HEK293 (cell line): ENCODE measurements at regions not wholly inside any gene's neighbourhood (a gene's known extent, or its start where the extent isn't known, plus 50 kb on each side); places are given as distances from the start of the nearest gene placed in this dataset.
"Not testable (repeated sequence)": the region's sequence is repeated elsewhere in the genome, so short reads cannot be mapped to it uniquely, and the experiment has no call there.

Source experiments
- CTCF ChIA-PET: fragments of 350-600 bp; formaldehyde crosslinking; extraction: SDS; loops from one replicate; lab custom pipeline; 2021; ENCODE audit warnings: antibody characterized with exemption; lab: Yijun Ruan, JAX
- POLR2A ChIA-PET: fragments of 300-600 bp; formaldehyde crosslinking; extraction: SDS; loops from one replicate; lab custom pipeline; 2020; ENCODE audit warnings: antibody characterized with exemption, inconsistent platforms; lab: Yijun Ruan, JAX
- H3K27ac ChIP-seq: fragments of 200-500 bp; sonication (Bioruptor generic); 2 replicates; pipeline ENCODE4 v1.5.1; 2014; ENCODE audit warnings: low read depth, low read length, control low read depth, inconsistent platforms; ENCODE audit errors: extremely low read depth
- H3K36me3 ChIP-seq, 2 experiments: fragments of 200-500 bp in 1 of 2; sonication (Bioruptor generic) in 1 of 2; 1 replicate in 1 of 2; 2 replicates in 1 of 2; pipeline ENCODE4 v1.5.1; 2014 to 2017; ENCODE audit warnings: inconsistent platforms in 2 of 2, low read length in 2 of 2; ENCODE audit not compliant: control insufficient read depth in 2 of 2, insufficient read depth in 1 of 2
- H3K4me1 ChIP-seq: fragments of 200-500 bp; sonication (Bioruptor generic); 2 replicates; pipeline ENCODE4 v1.5.1; 2014; ENCODE audit warnings: mild to moderate bottlenecking, low read length, inconsistent platforms; ENCODE audit not compliant: control insufficient read depth, insufficient read depth
- H3K4me3 ChIP-seq: 2 replicates; pipeline ENCODE4 v1.5.1; 2011; ENCODE audit warnings: low read depth, mild to moderate bottlenecking, control low read depth, low read length, moderate library complexity
- H3K9me3 ChIP-seq: fragments of 200-500 bp; sonication (Bioruptor generic); 2 replicates; pipeline ENCODE4 v1.5.1; 2014; ENCODE audit warnings: low read depth, low read length, inconsistent platforms; ENCODE audit not compliant: control insufficient read depth, insufficient read depth
- BCL11B ChIP-seq: fragments of 450-650 bp; formaldehyde crosslinking; IDR thresholded peaks from 2 replicates; pipeline ENCODE4 v1.5.1; 2016; ENCODE audit warnings: low read depth, missing biosample characterization, missing genetic modification characterization
- EGR2 ChIP-seq: fragments of 450-650 bp; formaldehyde crosslinking; IDR thresholded peaks from 2 replicates; pipeline ENCODE4 v1.5.1; 2016; ENCODE audit warnings: low read depth, missing biosample characterization, missing genetic modification characterization
- FEZF1 ChIP-seq: fragments of 450-650 bp; formaldehyde crosslinking; IDR thresholded peaks from 2 replicates; pipeline ENCODE4 v1.5.1; 2016; ENCODE audit warnings: missing biosample characterization, missing genetic modification characterization
- KLF8 ChIP-seq: fragments of 450-650 bp; formaldehyde crosslinking; IDR thresholded peaks from 2 replicates; pipeline ENCODE4 v1.5.1; 2016; ENCODE audit warnings: missing biosample characterization, missing genetic modification characterization
- PRDM1 ChIP-seq: fragments of 450-650 bp; formaldehyde crosslinking; IDR thresholded peaks from 2 replicates; pipeline ENCODE4; 2016; ENCODE audit warnings: missing biosample characterization, missing genetic modification characterization
- ZNF114 ChIP-seq: fragments of 450-650 bp; formaldehyde crosslinking; IDR thresholded peaks from 2 replicates; pipeline ENCODE4 v1.5.0; 2017; ENCODE audit warnings: missing biosample characterization, missing genetic modification characterization
- ZNF157 ChIP-seq: fragments of 450-650 bp; formaldehyde crosslinking; IDR thresholded peaks from 2 replicates; pipeline ENCODE4 v1.5.1; 2016; ENCODE audit warnings: missing biosample characterization, missing genetic modification characterization
- ZNF174 ChIP-seq: fragments of 450-650 bp; formaldehyde crosslinking; IDR thresholded peaks from 2 replicates; pipeline ENCODE4 v1.5.0; 2017; ENCODE audit warnings: missing biosample characterization, mild to moderate bottlenecking, missing genetic modification characterization
- ZNF19 ChIP-seq: fragments of 450-650 bp; formaldehyde crosslinking; IDR thresholded peaks from 2 replicates; pipeline ENCODE4; 2016; ENCODE audit warnings: missing biosample characterization, missing genetic modification characterization, low read depth
- ZNF292 ChIP-seq: fragments of 450-650 bp; formaldehyde crosslinking; IDR thresholded peaks from 2 replicates; pipeline ENCODE4 v1.5.1; 2016; ENCODE audit warnings: low read depth, missing biosample characterization, missing genetic modification characterization, borderline replicate concordance
- ZNF311 ChIP-seq: fragments of 450-650 bp; formaldehyde crosslinking; IDR thresholded peaks from 2 replicates; pipeline ENCODE4 v1.5.1; 2017; ENCODE audit warnings: missing biosample characterization, missing genetic modification characterization, borderline replicate concordance
- ZNF37A ChIP-seq: fragments of 450-650 bp; IDR thresholded peaks from 2 replicates; pipeline ENCODE4 v1.5.1; 2018; ENCODE audit warnings: missing biosample characterization, missing genetic modification characterization
- ZNF394 ChIP-seq: fragments of 450-650 bp; formaldehyde crosslinking; IDR thresholded peaks from 2 replicates; pipeline ENCODE4 v1.5.1; 2016; ENCODE audit warnings: missing biosample characterization, missing genetic modification characterization, mild to moderate bottlenecking, moderate library complexity, borderline replicate concordance
- ZNF426 ChIP-seq: fragments of 450-650 bp; formaldehyde crosslinking; IDR thresholded peaks from 2 replicates; pipeline ENCODE4 v1.5.1; 2017; ENCODE audit warnings: missing biosample characterization, missing genetic modification characterization, mild to moderate bottlenecking, inconsistent platforms, moderate library complexity
- ZNF473 ChIP-seq: fragments of 450-650 bp; formaldehyde crosslinking; IDR thresholded peaks from 2 replicates; pipeline ENCODE4 v1.5.1; 2017; ENCODE audit warnings: missing biosample characterization, missing genetic modification characterization
- ZNF529 ChIP-seq: fragments of 450-650 bp; formaldehyde crosslinking; IDR thresholded peaks from 2 replicates; pipeline ENCODE4 v1.5.1; 2017; ENCODE audit warnings: missing genetic modification characterization, missing biosample characterization; ENCODE audit not compliant: insufficient replicate concordance
- ZNF548 ChIP-seq: fragments of 450-650 bp; formaldehyde crosslinking; IDR thresholded peaks from 2 replicates; pipeline ENCODE4 v1.5.1; 2016; ENCODE audit warnings: missing biosample characterization, missing genetic modification characterization
- ZNF549 ChIP-seq: fragments of 450-650 bp; IDR thresholded peaks from 2 replicates; pipeline ENCODE4 v1.5.1; 2018; ENCODE audit warnings: missing biosample characterization, missing genetic modification characterization, mild to moderate bottlenecking, inconsistent platforms, moderate library complexity
- ZNF621 ChIP-seq: fragments of 450-650 bp; formaldehyde crosslinking; IDR thresholded peaks from 2 replicates; pipeline ENCODE4 v1.5.1; 2017; ENCODE audit warnings: missing biosample characterization, missing genetic modification characterization
- ZNF624 ChIP-seq: fragments of 450-650 bp; formaldehyde crosslinking; IDR thresholded peaks from 2 replicates; pipeline ENCODE4 v1.5.1; 2017; ENCODE audit warnings: missing biosample characterization, missing genetic modification characterization
- ZNF626 ChIP-seq: fragments of 450-650 bp; sonication (Bioruptor Pico); formaldehyde crosslinking; IDR thresholded peaks from 2 replicates; pipeline ENCODE4 v1.5.1; 2018; ENCODE audit warnings: missing biosample characterization, missing genetic modification characterization, inconsistent platforms
- ZNF701 ChIP-seq: fragments of 450-650 bp; formaldehyde crosslinking; IDR thresholded peaks from 2 replicates; pipeline ENCODE4 v1.5.1; 2016; ENCODE audit warnings: missing biosample characterization, missing genetic modification characterization
- ZNF747 ChIP-seq: fragments of 450-650 bp; formaldehyde crosslinking; IDR thresholded peaks from 2 replicates; pipeline ENCODE4 v1.5.1; 2016; ENCODE audit warnings: missing biosample characterization, missing genetic modification characterization
- ZNF777 ChIP-seq: fragments of 450-650 bp; formaldehyde crosslinking; IDR thresholded peaks from 2 replicates; pipeline ENCODE4 v1.5.1; 2017; ENCODE audit warnings: missing biosample characterization, missing genetic modification characterization, borderline replicate concordance
- TF ChIP-seq, protein P1 (sequence below): fragments of 450-650 bp; formaldehyde crosslinking; IDR thresholded peaks from 2 replicates; pipeline ENCODE4 v1.5.1; 2017; ENCODE audit warnings: missing biosample characterization, mild to moderate bottlenecking, missing genetic modification characterization, moderate library complexity
- TF ChIP-seq, protein P2 (sequence below): fragments of 450-650 bp; formaldehyde crosslinking; IDR thresholded peaks from 2 replicates; pipeline ENCODE4 v1.5.1; 2016; ENCODE audit warnings: missing biosample characterization, missing genetic modification characterization, borderline replicate concordance
- TF ChIP-seq, protein P3 (sequence below): fragments of 450-650 bp; formaldehyde crosslinking; IDR thresholded peaks from 2 replicates; pipeline ENCODE4 v1.5.1; 2017; ENCODE audit warnings: missing biosample characterization, missing genetic modification characterization

DNA sequence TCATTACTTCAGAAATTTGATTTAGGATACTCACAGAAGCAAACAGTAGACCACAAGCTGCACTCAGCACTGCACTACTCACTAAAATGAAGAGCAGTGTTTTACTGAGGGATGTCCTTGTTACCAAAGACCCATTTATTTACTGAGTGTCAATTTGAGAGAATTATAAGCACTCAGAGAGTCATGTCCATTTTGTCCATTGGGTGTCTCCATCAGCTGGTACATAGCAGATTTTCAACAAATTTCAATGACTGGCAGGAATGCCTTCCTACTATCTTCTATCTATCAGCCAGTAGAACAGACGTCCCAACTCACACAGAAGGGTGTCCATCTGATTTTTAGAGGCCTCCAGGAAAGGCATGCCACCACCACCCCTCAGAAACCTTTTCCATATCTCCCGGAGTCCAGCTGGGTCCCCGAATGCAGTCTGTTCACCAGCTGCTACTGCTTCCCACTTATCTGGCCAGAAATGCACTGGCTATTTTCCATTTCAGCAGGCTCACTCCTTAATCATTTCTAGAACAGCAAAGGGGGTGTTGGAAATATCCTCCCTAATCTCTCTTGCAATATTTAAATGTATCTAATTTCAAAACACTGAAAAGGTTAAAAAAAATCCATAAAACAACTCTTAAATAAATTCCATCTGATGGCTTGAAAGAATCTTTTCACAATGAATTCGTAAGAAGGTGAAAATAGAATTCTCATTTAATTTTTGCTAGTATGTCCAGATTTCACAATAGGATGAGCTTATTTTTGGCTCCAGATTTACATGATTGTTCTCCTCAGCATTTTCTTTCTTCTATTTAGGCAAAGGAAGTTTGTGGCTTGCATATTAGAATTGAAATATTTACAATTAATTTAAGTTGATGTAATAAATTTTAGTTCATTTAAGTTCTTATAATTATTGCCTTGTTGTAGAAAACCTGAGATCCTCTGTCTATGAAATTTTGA, 1164.0 kb upstream of the CELF2 start:
- CTCF ChIA-PET = interaction anchor here (0.6 kb wide), 1 partner anchor 411 kb away, joined by 3 read pairs; no protein-coding TSS in a partner anchor
- Histone ChIP-seq H3K27ac (no peak overlapping the region), H3K4me3 (no peak overlapping the region), H3K4me1 (no peaks in the 10 kb centered on the region), H3K36me3 (no peaks in the 10 kb centered on the region)
- TF ChIP-seq, protein P1, sequence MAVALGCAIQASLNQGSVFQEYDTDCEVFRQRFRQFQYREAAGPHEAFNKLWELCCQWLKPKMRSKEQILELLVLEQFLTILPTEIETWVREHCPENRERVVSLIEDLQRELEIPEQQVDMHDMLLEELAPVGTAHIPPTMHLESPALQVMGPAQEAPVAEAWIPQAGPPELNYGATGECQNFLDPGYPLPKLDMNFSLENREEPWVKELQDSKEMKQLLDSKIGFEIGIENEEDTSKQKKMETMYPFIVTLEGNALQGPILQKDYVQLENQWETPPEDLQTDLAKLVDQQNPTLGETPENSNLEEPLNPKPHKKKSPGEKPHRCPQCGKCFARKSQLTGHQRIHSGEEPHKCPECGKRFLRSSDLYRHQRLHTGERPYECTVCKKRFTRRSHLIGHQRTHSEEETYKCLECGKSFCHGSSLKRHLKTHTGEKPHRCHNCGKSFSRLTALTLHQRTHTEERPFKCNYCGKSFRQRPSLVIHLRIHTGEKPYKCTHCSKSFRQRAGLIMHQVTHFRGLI (tag by site-specific recombination) = no peak
- TF ChIP-seq, protein P2, sequence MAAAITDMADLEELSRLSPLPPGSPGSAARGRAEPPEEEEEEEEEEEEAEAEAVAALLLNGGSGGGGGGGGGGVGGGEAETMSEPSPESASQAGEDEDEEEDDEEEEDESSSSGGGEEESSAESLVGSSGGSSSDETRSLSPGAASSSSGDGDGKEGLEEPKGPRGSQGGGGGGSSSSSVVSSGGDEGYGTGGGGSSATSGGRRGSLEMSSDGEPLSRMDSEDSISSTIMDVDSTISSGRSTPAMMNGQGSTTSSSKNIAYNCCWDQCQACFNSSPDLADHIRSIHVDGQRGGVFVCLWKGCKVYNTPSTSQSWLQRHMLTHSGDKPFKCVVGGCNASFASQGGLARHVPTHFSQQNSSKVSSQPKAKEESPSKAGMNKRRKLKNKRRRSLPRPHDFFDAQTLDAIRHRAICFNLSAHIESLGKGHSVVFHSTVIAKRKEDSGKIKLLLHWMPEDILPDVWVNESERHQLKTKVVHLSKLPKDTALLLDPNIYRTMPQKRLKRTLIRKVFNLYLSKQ (tag by site-specific recombination) = no peak
- TF ChIP-seq ZNF701 (no peak), ZNF157 (tag by site-specific recombination) (no peak), PRDM1 (tag by site-specific recombination) (no peak), ZNF621 (no peak), ZNF624 (tag by site-specific recombination) (no peak), ZNF626 (tag by site-specific recombination) (no peak), BCL11B (tag by site-specific recombination) (no peak), ZNF19 (tag by site-specific recombination) (no peak), EGR2 (tag by site-specific recombination) (no peak), ZNF549 (tag by site-specific recombination) (no peak), ZNF747 (no peak), ZNF473 (tag by site-specific recombination) (no peak), ZNF311 (tag by site-specific recombination) (no peak)
- TF ChIP-seq, all 188 proteins: peak for 0
- no peaks in the 10 kb centered on the region for H3K9me3 ChIP-seq
- POLR2A ChIA-PET = no interaction called here

DNA sequence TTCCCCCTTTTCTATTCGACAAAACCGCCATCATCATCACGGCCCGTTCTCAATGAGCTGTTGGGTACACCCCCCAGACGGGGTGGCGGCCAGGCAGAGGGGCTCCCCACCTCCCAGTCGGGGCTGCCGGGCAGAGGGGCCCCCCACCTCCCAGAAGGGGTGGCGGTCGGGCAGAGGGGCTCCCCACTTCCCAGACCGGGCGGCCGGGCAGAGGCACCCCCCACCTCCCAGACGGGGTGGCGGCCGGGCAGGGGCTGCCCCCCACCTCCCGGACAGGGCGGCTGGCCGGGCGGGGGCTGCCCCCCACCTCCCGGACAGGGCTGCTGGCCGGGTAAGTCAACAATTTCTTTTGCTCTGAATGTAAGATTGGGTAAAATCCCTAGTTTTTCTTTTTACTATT, 1162.2 kb upstream of the CELF2 start:
- CTCF ChIA-PET = not testable (repeated sequence)

DNA sequence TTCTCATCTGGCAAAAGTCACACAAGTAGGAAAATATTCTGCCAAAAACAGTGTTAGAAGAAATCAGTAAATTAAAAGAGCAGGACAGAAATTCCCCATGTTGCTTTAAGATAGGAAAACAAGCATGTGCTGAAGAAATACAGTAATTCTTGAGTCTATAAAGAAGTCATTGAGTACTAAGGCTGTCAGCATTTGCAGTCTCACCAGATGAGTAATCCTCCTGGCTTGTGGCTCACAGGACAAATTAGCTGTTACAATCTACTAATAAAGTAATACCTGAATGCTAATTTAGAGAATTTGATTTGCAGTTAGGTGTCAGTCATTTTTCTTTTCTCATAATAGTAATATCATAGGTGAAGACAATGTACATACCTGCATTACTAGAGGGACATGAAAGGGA, 1158.9 kb upstream of the CELF2 start:
- Histone ChIP-seq H3K9me3 (no peaks in the 10 kb centered on the region), H3K36me3 (no peaks in the 10 kb centered on the region), H3K4me1 (no peaks in the 10 kb centered on the region), H3K27ac (no peak overlapping the region), H3K4me3 (no peak overlapping the region)
- ChIA-PET POLR2A (no interaction called here), CTCF (no interaction called here)
- no peak for TF ChIP-seq ZNF529
- TF ChIP-seq FEZF1 = no peak
- no peak for TF ChIP-seq ZNF426 (tag by site-specific recombination)
- TF ChIP-seq ZNF777 = no peak
- TF ChIP-seq ZNF37A = no peak
- TF ChIP-seq ZNF114 (tag by site-specific recombination) = no peak
- no peak for TF ChIP-seq ZNF548 (tag by site-specific recombination)
- TF ChIP-seq, protein P3, sequence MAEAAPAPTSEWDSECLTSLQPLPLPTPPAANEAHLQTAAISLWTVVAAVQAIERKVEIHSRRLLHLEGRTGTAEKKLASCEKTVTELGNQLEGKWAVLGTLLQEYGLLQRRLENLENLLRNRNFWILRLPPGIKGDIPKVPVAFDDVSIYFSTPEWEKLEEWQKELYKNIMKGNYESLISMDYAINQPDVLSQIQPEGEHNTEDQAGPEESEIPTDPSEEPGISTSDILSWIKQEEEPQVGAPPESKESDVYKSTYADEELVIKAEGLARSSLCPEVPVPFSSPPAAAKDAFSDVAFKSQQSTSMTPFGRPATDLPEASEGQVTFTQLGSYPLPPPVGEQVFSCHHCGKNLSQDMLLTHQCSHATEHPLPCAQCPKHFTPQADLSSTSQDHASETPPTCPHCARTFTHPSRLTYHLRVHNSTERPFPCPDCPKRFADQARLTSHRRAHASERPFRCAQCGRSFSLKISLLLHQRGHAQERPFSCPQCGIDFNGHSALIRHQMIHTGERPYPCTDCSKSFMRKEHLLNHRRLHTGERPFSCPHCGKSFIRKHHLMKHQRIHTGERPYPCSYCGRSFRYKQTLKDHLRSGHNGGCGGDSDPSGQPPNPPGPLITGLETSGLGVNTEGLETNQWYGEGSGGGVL (tag by site-specific recombination) = no peak
- no peak for TF ChIP-seq ZNF394 (tag by site-specific recombination)
- TF ChIP-seq ZNF174 (tag by site-specific recombination) = no peak
- TF ChIP-seq ZNF292 (tag by site-specific recombination) = no peak
- no peak for TF ChIP-seq KLF8 (tag by site-specific recombination)

More for the DNA sequence above, 1162.2 kb upstream of the CELF2 start:
- H3K36me3 ChIP-seq, H3K4me3 ChIP-seq, H3K9me3 ChIP-seq, POLR2A ChIA-PET, H3K27ac ChIP-seq, H3K4me1 ChIP-seq: not testable (repeated sequence)
